ENCODE measurements at regions not wholly inside any gene's neighbourhood (a gene's known extent, or its start where the extent isn't known, plus 50 kb on each side); places are given as distances from the start of the nearest gene placed in this dataset.

DNA sequence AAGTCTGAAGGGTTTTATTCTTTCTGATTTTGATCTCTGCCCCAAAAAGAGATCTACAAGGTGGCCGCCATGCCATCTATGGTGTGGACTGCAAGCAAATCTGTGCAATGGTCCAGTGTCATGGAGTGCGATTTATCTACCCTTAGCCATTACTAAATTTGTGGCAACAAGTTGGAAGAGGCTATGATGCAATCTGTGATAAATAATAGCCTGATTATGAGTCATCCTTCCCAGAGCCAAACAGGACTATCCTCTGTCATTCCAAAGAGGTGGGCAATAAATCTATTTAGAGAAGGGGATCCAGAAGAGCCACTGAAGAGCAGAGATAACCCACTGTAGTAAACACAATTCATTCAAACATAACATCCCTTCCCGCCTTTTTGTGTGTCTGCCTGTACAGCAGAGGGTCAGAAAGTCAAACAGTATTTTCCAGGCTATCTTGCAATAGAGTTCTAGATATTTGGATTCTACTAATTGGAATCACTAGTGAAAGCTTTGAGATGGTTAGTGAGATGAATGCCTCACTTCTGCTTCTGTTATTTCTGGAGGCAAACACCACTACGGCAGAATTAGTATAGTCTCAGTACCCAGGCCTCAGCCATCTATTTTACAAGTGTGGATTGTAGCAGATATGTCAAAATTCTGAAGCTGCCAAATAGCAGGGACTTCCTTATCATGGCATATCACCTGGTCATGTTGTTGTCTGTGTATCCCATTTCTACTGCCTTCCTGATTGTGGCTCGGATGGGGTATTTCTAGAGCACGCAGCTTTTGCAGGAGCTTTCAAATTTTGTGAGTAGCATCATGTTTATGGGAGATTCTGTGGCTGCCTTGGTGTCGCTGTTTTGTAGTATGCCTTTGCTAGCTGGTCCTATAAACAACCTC is 192.0 kb downstream of the SMIM20 start:
- no peak for DNase-seq (ENCODE audit: low spot score)

DNA sequence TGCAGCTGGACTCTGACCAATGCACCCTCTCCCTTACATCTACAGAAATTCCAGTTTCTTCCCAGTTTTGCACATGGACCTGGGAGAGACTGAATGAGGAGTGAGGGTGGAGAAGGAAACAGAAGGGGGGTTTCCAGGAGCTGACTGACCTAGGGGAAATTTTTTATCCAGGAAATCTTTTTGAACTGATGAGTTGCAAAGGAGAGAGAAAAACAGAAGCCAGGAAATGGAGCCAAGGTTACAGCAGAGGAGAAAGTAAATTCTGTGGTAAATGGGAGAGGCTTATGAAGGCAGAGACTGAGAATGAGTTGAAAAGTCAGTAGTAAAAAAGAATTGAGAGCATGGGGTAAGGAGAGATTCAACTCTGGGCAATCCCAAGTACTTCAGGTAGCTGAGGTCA is 192.8 kb downstream of the SMIM20 start:
- DNase-seq (ENCODE audit: low spot score), result no peak

DNA sequence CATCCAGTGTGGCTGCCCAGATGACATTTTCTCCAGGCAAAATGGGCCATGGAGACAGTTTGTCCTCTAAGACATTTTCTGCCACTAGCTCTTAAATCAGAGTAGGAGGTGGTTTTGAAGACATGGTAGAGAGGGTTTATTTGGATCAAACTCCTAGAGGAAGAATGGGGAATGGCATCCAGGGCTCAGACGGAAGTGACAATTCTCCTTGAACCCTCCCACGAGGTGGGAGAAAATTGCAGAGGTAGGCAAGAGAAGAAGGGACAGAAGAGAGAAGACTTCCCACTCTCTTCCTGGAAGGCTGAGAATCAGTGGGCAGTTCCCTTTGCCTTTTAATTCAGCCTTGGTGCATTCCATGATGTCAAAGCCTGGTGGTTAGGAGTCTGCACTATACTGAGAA is 194.0 kb downstream of the SMIM20 start:
- no peak for DNase-seq (ENCODE audit: low spot score)

DNA sequence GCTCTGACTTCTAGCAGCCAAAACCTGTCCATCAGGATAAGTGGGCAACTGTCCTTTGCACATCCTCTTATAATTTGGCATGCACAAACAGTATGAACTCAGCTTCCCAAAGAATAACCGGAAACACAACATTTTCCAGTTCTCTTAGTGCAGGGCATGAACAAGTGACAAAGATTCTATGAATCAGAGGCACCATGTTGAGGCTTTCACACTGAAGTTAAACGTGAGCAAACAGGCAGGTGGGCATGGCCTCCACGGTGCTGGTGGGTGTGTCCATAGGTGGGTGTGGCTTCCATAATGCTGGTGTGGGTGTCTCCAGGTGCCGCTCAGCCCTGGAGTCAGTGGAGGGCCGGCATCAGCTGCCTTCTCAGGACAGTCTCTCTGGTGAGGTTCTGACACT is 196.5 kb downstream of the SMIM20 start:
- no peak for DNase-seq (ENCODE audit: low spot score)

DNA sequence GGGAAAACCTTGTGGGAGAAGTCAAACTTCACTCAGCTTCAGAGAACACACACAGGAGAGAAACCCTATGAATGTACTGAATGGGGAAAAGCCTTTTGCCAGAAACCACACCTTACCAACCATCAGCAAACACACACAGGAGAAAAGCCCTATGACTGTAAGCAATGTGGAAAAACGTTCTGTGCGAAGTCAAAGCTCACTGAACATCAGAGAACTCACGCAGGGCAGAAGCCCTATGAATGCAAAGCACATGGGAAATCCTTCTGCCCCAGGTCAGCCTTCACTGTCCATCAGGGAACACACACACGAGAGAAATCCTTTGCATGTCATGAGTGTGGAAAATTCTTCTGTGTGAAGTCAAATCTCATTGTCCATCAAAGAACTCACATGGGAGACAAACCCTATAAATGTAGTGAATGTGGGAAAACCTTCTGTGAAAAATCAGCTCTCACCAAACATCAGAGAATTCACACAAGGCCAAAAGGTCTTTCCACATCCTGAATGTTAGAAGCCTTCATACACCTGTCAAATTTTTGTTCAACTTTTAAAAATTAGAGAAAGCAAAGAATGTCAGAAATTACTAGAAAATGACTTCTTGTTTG is 199.4 kb downstream of the SMIM20 start:
- no peak for DNase-seq (ENCODE audit: low spot score)

DNA sequence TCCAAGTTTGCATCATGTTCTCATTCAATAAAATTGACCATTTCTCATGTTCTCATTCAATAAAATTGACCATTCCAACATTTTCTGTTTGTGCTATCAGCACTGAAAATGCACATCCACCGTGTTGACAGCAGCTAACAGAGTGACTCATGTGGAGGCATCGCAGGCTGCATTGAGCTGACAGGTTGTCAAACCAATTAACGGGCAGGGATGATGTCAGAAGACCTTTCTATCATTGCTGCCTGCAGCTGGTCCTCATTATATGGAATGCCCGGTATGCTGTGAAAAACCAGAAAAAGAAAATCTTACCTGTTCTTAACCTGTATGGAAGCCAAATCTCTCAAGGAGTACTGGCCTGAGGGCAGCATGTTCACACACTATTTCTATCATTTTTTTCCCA is 202.0 kb downstream of the SMIM20 start:
- DNase-seq (ENCODE audit: low spot score), result no peak

DNA sequence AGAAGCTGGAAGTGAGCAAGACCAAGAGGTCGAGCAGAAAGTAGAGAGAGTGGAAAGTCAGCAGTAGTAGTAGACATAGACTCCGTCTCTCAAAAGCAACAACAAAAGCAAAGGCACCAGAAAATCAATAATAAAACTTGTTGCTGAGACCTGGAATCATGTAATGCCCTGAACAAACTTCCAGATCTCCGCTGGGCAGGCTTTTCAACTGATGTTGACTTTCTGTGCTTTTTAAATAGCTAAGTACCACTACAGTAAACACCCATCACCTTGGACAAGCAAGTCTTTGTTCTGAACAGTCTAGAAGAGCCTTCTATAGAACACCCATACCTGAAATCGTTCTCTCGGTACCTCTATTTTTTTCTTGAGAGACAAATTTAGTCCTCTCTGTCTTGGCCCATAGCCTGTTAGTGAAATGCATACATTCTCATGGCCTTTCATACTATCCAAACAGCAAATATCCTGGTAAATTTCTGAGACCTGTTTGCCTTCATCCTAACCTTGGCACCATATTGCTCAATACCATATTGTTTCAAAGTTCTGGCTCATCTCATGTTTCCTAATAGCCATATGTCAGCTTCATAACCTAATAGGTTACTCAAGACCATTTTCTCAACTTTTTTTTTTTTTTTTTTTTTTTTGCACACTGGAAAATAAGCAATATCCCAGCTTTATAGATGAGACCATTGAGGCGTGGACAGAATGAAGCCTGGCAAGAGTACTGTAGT is 200.6 kb upstream of the RBPJ start:
- no peak for DNase-seq (ENCODE audit: low spot score)

DNA sequence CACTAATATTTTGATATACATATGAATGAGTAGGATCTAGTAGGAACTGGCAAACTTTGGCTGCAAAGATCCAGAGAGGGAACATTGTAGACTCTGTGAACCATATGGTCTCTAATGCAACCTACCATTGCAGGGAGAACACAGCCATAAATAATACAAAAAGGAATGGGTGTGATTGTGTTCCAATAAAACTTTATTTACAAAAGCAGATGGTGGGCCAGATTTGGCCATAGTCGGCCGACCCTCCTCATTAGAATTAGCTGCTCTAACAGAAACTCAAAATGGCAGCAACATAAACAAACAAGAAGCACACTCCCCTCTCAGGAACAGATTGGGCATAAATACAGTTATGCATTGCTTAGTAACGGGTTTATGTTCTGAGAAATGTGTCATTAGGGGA is 198.1 kb upstream of the RBPJ start:
- no peak for DNase-seq (ENCODE audit: low spot score)

DNA sequence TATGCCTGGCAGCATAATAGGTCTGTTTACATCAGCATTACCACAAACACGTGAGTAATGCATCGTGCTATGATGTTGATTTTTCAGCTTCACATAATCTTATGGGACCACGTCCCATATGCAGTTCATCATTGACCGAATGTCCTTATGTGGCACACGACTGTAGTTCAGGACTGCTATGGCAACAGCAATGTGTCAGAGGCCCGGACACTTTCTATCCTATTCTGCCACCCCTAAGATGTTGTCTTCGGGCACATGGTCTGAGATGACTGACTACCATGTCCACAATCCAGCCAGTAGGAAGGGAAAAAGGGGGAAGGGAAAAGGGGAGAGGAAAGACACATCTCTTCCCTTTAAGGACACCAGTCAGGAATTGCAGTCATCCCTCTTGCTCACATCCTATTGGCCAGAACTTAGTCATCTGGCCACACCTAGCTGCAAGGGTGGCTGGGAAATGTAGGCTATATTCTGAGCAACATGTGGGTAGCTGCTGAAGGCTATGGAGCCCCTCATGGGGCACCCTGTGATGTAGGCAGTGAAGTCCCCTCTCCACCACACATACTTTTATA is 196.0 kb upstream of the RBPJ start:
- no peak for DNase-seq (ENCODE audit: low spot score)

DNA sequence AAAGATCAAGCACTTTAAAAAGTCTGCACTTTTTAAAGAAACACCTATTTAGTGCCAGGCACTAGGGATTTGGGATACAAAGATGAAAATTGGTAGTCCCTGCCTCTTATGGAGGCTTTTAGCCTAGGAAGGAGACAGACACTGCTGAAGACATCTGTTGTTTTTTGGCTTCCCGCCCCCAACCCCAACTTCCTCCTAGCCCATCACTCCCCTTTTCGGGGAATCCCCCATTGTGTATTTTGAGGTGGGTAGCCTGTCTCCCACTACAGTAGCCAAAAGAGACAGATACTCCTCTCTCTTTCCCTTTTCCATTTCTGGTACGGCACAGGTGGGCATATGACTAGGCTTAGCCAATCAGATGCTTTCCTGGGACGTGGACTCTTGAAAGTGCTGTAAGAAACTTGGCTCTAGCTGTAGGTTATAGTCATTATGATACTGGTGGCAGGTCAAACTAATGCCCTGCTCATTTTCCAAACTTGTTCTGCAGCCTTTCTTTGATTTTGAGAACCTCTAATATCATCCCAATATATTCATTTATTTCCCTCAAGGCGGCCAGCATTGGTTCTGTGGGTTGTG is 194.6 kb upstream of the RBPJ start:
- no peak for DNase-seq (ENCODE audit: low spot score)

DNA sequence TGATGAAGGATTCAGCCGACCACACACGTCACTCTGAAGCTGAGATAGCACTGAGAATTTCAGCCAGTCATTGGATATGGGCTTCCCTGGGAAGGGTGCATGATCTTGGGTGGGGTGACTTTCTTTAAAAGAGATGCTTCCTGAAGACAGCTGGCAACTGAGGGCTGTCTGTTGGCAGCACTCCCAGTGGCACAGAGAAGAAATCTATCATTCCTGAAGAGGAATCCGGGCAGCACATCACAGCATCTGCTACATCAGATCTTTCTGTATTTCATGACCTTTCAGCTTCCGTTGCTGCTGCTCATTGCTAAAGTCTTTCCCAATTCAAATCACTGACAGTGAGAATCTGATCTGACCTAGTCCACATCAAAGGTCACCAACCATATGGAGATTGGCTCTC is 193.8 kb upstream of the RBPJ start:
- no peak for DNase-seq (ENCODE audit: low spot score)

DNA sequence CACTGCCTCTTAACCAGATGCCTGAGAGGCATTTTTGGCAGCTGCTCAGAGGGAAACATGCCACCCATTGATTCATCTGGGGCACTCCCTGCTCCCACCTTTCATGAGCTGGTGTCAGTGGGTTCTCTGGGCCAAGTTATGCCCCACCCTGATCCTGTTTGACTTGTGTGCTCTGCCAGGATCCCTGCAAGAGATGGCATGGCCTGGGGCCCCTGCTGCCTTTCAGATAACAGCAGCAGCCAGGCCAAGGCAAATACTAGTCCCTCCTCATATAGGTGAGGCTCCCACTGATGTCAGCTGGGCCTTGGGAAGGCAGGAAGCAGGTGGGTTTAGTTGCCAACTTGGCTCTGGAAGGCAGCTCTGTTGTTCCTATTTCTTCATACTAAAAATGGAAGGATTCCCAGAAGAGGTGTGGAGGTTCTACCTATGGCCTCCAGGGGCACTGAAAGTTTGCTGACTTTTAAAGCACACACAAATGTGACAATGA is 192.9 kb upstream of the RBPJ start:
- no peak for DNase-seq (ENCODE audit: low spot score)

DNA sequence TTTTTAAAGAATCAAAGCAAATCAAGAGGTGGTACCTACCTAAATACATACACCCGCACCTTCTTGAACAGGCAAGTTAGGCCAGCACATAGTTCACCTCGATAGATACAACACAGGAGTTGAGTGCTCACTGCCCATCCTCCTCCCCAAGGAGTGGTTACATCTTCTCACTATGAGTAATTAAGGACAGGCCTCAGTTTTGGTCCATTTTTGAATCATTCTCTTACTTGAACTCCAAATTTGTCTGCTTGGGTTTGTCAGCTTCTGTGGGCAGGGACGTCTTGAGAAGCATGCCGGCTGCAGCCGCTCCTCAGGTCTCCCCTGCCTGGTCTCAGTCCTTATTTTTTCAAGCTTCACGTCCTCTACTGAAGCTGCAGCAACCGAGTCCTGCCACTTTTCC is 190.6 kb upstream of the RBPJ start:
- DNase-seq (ENCODE audit: low spot score), result peak; percentile 24

DNA sequence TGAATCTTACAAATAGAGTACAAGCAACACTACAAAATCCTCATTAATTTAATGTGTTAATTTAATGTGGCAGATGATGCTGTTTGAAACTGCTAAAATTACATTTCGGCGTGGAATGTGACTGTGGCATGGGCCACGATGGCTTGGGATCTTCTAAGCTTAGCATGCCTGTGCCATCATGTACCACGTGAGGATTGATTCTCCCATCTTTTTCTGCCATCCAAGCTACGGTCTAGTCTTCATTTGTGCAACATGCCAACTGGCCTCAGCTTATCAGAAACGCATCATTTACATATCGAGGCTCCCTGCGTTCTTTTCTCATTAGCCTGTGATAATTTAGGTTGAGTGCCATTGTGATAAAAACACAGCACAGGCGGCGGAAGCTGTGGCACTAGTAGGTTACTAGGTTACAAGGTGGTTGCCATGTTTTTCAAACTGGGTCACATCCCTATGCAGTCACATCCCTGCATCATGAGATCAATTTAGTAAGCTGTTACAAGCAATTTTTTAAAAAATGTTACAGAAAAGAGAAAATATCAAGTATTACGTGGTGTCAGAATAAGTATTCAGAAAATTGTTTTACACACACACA is 189.9 kb upstream of the RBPJ start:
- DNase-seq (ENCODE audit: low spot score), result peak; percentile 51

DNA sequence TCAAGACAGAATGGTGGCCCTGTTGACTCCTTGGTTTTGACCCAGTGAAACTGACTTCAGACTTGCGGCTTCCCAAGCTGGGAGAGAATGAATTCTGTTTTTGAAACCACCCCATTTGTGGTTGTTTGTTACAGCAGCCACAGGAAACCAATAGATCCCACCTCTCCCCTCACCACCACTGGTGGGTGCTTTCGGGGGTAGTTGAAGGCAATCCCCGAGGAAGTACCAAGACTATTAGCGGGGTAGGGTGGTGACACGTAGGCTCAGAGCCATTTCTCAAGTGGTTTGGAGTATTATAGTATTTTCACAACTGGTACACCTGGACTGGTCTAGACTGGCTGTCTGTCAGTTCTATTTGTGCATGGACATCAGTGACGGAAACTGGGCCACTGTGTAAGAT is 189.1 kb upstream of the RBPJ start:
- peak; percentile 62 for DNase-seq (ENCODE audit: low spot score)

DNA sequence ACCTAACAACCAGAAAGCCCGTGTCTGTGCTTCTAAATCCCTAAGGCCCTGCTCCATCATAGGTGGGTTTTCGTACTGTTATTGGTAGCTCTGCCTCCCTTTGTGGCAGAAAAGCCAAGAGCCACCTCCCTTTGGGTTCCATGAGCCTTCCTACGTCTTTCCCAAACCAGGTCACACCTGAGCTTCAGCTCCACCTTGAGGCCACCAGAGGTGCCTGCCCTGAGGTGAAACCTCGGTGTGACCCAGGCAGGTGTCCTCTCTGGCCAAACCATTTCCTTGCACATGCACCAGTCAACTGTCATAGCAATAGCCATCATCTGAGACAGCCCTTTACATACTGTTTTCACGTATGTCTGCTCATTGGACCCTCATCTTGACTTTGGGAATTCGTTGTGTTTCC is 188.0 kb upstream of the RBPJ start:
- DNase-seq (ENCODE audit: low spot score), result no peak

DNA sequence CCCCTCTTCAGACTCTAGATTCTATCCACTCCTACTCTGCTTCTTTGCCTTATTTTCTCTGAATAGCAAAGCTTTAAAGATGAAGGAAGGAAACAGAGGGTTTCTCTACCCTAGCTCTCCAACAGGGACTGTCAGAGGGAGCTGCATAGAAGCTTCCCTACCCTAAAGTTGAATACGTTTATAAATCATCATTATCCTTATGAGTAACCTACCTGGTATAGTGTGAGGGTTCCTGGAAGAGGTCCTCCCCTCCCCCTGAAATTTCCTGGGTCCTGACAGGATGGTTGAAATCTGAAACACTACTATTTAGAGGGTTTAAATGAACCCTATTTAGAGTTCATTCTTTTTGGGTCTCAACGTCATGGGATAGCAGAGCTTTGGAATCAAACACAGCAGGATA is 187.0 kb upstream of the RBPJ start:
- DNase-seq (ENCODE audit: low spot score), result no peak

DNA sequence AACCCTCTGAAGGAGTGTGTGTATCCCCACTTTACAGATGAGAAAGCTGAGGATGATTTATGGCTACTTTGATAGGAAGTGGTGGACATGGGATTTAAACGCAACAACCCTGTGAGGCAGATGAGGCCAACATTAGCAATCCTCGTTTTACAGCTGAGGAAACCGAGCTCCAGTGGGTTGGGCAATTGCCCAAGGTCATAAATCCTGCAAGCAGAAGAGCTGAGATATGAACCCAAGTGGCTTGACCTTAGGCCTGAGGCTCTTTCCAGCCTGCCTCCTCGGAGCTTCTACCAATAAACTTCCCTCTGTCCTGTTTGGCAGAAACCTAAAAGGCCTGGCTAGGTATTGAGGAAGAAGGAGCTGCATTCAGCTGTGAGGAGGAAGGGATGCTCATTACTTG is 185.5 kb upstream of the RBPJ start:
- no peak for DNase-seq (ENCODE audit: low spot score)

DNA sequence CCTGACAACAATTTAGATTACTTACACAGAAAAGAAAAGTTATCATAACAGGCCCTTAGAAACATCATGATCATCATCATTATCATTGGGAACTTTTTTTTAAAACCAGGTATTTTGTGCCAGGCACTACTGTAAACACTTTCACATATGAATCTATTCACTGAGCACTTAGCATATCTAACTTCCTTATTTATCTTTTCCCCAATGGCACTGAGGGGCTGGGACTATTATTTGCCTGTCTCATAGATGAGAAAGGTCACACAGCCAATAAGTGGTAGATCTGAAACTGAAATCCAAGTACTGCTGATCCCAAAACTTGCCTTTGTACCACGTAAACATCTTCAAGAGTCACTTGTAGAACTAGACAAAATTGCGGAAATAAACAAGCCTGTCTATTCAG is 184.2 kb upstream of the RBPJ start:
- no peak for DNase-seq (ENCODE audit: low spot score)

DNA sequence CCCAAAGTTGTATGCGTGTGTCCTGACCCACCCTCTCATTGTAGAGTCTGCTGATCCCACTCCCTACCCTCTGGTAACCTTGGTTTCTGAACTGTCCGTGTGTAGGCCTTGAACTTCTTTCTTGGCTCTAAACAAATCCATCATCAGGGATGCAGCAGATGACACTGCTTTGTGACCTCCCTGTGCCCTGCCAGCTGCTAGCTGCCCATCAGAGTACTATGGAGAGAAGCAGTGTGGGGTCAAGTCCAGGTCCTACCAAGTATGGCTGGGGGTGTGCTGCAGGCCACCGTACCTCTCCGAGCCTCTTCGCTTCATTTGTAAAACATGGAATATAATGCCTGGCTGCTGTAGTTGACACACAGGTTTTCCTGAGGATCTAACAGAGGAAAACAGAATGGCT is 183.5 kb upstream of the RBPJ start:
- DNase-seq (ENCODE audit: low spot score), result no peak

DNA sequence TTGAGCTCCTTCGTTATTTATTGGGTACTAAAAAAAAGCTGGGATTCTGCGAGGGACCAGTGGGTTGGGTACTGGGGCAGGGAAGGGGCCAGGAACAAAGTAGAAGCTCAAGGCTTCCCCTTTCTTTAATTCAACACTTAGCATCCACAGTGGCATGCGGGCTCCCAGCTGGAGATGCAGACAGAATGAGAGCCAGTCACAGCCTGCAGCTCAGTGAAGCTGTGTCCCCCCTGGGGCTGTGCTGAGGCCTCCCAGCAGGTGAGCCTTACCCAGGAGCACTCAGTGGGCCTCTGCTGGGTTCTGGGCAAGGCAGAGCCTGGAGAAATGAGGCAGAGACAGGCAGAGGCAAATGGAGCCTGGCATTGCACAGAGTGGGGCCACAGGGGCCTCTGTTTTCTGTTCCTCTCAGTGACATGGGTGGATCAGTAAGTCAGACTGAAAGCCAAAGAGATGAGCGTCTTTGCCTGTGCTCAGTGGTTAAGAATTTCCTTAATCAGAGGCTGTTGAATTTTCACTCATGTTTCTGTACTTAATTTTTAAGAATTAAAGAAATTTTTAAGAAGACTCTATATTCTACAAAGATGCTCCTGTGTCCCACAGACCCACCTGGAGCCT is 181.4 kb upstream of the RBPJ start:
- no peak for DNase-seq (ENCODE audit: low spot score)

Measured in CD4-positive, alpha-beta T cell treated with Interleukin-2 at 100 ng/mL for 4 hours (primary cell).